GM15510 (cell line): ENCODE measurements at regions not wholly inside any gene's neighbourhood (a gene's known extent, or its start where the extent isn't known, plus 50 kb on each side); places are given as distances from the start of the nearest gene placed in this dataset.

ENCODE experiments used
- POLR2A ChIP-seq: IDR thresholded peaks from 3 replicates; pipeline ENCODE4 v1.6.1; 2011; ENCODE audit warnings: borderline replicate concordance; ENCODE audit not compliant: insufficient read length; ENCODE audit errors: extremely low read depth

DNA sequence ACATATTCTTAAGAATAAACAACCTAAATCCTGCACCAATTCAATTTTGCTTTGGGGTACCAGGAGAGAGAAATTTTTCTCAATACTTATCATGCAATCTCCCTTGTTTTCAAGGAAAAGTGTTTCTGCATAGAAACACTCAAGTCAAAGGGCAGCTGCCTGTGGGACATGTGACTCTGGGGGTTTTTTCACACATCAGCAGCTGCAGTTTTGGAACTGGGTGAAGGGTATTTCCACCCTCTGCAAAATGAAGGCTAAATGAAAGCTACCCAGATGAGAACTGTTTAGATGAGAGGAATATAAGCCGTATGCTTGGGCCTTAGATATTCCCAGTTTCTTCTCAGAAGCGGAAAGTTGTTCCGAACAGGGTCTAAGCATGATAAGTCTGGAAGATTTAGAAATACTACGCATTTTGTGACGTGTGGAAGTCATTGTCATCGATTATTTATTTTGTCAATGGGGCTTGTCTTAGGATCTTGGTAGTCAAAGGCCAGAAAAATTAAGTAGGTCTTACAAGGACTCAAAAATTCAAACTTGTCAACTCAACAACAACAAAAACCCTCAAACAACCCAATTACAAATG, 64.3 kb upstream of the BOD1 start:
- no peak for TF ChIP-seq POLR2A

DNA sequence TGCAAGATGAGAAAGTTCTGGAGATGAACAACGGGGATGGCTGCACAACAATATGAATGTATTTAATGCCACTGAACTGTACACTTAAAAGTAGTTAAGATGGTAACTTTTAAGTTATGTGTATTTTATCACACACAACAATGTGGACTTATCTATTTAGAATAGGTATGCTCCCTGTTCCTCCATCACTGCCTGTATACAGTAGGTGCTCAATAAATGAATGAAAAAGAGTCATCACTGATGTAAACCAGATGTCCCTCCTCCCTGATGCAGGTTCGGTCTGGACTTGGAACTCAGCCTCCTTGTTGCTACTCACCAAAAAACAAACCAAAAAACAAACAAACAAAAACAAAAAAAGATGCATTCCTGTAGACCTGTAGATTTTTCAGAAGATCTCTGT, 65.9 kb upstream of the BOD1 start:
- no peak for TF ChIP-seq POLR2A

DNA sequence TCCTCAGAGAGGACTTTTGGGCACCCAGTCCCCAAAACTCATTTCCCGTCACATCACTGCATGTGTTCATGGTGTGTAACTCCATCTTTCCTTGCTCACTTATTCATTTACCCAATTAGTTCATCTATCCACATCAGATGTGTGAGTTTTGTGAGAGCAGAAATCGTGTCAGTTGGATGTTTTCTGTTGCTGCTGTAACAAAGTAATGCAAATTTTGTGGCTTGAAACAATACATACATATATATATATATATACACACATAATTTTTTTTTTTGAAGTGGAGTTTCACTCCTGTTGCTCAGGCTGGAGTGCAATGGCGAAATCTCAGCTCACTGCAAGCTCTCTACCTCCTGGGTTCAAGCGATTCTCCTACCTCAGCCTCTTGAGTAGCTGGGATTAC, 70.5 kb upstream of the BOD1 start:
- TF ChIP-seq POLR2A = no peak

DNA sequence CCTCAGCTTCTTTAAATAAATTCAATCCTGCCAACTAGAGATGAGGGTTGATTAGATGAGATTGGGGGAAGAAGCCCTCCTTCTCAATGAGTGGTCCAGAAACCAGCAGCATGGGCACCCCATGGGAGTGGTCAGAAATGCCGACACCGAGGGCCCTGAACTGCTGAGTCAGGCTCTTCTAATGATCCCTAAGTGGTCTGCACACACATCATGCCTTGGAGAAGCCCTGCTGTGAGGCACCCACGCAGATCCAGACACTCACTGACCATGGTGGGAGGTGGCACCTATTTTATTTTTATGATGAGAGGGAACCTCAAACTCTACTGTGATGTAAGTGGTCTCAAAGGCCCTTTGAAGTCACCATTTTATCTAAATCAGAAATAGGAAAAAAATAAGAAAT, 72.3 kb upstream of the BOD1 start:
- no peak for TF ChIP-seq POLR2A

DNA sequence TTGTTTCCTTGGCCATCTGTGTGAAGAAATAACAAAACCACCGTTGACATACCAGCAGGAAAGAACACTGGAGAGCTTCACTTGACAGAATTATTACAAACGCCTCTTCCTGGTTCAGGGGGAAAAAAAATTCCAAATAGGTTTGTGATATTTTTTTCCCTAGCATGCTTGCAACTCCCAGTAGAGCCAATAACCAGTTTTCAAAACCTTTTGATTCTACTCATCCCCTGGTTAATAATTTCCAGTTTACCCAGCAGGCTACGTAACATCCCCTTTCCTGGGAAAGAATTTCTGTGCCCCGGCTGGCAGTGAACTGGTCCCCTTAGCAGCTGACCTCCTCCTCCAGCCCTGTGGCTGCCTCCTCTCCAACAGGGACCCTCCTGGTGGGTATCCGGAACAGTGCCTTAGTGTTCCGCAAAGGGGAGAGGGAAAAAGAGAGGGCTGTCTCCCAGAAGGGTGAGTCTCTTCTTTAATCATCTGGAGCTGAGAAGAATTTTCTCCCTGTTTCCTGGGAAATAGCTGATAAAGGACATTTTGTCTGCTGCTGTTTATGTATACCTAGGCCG, 72.8 kb upstream of the BOD1 start:
- TF ChIP-seq POLR2A = no peak

DNA sequence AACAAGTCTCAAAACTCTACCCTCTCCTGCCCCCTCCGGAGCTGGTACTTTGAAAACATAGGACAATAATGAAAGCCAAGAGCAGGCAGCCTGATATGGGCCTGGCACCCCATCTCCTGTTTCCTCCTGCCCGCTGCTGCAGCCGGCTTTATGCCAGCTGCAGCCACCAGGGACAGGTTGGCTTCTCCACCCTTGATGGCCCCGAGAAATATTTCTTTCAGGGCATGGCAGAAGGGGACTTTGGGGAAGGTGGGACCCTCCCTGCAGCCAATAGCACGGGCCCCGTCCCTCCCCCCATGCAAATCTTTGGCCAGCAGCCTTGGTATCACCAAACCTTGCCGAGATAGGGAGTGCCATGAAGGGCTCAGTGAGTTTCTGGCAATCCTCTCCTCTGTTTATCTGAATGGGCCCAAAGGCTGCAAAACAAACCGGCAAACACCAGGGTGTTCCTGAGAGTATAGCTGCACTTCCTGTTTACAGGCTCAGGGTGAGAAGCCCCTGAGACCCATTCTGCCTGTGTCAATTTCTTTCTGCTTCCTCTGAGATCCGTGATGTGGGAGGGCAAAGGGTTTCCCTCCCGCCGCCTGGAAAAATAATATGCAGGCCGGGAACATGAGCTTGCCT, 73.4 kb upstream of the BOD1 start:
- no peak for TF ChIP-seq POLR2A

DNA sequence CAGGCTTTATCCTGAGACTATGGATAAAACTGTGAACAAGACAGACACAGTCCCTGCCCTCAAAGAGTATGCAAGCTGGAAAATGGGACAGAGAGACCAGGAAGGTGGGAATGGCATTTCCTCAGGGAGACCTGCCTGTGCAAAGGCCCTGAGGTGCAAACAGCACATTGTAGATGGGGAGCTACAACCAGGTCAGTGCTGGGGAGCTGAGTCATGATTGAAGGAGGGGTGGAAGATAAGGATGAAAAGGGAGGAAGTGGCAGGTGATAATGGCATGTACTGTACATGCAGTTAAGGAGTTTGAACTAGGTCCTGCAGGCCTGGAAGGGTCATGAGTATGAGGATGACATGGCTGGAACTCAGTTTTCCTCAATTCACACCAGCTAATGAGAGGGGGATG, 75.5 kb upstream of the BOD1 start:
- TF ChIP-seq POLR2A = no peak

DNA sequence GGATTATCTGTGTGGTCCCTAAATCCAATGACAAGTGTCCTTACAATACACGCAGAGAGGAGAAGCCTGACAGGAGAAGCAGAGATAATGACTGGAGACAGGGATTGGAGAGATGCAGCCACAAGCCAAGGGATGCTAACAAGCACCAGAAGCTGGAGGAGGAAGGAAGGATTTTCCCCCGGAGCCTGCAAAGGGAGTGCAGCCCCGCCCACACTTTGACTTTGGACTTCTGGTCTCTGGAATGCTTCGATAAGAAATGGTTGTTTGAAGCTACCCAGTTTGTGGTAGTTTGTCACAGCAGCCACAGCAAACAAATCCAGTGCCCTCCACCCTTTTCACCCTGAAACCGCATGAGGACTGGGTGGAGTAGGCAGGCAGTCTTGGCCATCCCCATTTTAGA, 77.2 kb upstream of the BOD1 start:
- TF ChIP-seq POLR2A = no peak

DNA sequence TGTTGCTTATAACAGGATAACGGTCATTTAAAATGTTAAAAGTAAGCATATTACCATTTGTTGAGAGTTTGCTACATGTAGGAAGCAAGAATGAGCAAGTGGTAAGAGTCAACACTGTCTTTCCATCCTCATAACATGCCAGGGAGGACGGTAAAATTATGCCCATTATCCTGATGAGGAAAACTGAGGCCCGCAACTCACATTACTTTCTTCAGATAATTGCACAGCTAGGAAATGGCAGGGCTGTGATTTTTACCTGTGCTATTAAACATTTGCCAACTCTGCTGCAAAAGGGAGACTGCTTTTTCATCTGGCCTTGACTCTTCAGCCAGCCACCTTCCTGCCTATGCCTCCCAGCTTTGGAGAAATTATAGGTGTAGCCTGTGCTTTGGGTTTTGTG, 79.8 kb upstream of the BOD1 start:
- no peak for TF ChIP-seq POLR2A

DNA sequence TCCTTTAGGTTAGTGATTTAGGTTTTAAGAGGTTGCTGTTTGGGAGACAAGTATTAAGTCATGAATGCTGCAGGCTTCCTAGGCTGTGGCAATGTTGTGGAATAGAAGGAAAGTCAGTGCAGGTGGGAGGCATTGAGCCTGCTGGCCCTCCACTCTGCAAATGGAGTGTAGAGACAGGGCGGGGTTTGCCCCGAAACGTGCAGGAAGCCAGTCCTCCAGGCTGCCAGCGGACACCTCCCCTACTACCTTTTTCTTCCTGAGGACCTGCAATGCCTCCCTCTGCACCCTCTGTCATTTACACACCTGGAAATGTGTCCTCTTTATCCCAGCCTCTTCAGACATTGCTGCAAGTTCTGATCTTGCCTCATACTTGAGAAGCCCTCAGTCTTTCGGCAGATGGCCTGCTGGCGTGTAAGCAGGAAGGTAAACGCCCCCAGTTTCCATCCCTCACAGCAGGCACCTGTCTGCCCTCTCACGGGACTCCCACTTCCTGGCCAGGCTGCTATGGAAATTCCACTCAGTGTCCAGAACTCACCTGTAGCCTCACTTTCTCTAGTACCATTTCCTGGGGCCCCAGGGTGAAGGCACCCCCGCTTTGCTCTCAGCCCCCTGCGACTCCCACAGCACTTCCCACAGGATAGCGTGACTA, 81.6 kb upstream of the BOD1 start:
- TF ChIP-seq POLR2A = no peak

DNA sequence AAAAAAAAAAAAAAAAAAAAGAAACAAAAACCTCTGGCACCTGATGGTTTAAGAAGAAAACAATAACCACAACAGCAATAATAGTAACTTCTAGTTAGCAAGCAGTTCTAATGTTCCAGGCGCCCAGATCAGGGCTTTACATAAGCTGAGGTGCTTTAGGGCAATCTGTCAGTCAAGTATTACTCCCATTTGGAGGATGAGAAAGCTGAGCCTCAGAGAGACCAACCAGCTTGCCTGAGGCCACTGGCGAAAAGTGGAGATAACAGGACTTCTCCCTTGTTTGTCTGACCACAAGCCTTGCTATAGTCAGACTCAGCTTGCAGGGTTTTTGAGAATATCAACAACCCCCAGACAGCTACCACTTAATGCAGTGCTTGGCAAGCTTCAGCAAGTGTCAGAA, 83.5 kb upstream of the BOD1 start:
- no peak for TF ChIP-seq POLR2A

DNA sequence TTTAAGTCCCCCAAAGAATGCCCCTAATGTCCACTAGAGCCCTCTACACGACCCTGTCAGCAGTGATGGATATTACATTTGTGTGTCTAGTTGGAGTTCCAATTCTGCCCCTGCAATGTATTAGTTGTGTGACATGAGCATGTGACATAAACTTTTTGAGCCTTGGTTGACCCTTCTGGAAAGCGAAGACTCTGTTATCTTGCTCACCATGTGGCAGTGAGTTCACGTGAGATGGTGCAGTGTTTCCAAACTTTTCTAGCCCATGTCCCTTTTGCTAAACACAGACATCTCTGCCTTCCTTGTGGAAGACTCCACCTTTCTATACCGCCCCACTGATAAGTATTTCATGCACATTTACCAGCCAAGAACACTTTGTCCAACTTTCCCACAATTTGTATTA, 87.0 kb upstream of the BOD1 start:
- TF ChIP-seq POLR2A = no peak

DNA sequence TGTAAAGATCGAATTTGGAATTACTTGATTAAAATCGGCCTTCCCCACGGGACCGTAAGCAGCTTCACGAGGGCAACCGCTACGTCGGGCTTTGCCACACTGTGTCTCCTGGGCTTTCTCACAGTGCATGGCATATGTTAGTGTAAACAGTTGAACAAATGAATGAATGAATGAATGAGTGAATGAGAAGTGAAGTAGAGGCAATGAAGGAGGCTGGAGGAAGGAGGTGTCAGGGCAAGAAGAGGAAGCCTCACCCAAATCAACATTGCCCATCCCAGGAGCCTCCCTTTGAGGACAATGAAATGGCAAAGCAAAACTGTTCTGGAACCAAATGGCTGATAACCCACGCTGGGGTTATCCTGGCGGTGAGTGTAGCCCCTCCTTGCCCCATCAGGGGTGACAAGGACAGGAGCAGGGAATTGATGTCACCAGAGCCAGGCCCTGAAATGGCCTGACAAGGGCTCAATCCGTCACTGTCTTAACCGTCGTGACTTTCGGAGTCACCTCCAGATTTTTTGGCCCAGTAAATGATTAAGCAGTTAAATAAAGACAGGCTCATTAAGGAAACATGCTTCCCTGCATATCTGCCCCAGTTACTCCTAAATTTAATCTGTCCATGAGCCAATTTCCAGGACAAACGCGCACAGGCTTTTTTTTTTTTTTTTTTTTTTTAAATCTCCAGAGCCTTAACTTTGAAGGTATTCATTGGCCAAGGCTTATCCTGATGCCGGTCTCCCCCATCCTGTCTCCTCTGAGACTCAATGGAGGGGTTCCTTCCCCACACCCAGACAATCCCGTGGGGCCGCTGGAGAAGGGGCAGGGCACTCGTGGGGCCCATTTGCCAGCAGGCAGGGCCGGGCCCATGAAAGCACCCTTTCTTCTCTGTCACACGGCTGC, 88.4 kb upstream of the BOD1 start:
- no peak for TF ChIP-seq POLR2A

DNA sequence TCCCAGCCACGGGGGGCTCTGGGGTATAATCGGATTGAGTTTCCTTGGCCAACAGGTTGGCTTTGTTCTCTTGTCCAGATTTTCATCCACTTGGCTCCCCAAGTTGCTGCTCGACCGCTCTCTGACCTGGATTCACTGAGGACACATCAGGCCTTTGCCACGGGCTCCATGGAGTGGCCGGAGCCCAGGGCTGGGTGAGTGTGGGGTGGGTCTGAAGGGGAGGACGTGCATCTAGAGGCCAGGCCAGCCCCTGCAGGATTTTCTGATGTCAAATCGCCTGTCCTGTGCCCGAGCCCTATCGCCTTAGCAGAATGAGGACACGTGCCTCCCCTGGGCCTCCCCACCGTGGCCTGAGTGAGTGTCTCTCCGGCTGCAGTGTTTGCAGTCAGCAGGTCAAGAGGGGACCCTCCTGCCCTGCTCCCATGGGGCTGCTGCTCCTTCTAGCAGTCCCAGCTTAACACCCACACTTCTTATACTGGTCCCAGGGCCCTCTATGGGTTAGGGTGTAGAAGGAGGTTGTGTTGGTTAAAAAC, 89.1 kb upstream of the BOD1 start:
- TF ChIP-seq POLR2A = no peak

DNA sequence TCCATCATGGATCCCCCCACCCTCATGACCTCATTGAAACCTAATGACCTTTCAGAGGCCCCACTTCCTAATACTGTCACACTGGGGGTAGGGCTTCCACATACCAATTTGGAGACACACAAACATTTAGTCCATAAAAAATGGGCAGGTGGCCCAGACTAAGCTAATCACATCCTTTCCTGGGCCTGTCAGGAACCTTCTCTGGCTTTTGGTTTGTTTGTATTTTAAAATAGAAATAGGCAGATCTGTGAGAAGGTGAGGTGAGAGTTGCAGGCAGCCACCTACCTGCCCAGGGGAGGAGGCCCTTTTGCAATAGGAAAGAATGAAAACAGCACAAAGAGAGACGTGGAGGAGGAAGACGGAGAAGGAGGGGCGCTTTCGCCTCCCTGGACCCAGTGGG, 90.2 kb upstream of the BOD1 start:
- no peak for TF ChIP-seq POLR2A
